Vagina (tissue), 2 donors: ENCODE measurements at regions not wholly inside any gene's neighbourhood (a gene's known extent, or its start where the extent isn't known, plus 50 kb on each side); places are given as distances from the start of the nearest gene placed in this dataset.
A peak's percentile ranks its signal among the peaks of the same experiment; 100 is the strongest.

Source experiments
- DNase-seq, 2 donors: peaks; one replicate each; pipeline ENCODE4 v3.0.0-alpha.2; 2017; ENCODE audit errors: extremely low spot score in 2 of 2
- H3K27ac ChIP-seq: fragments of 200-600 bp; sonication (generic); one replicate; pipeline ENCODE4 v1.5.1; 2019
- H3K27me3 ChIP-seq: fragments of 200-600 bp; sonication (generic); one replicate; pipeline ENCODE4 v1.5.1; 2019
- H3K36me3 ChIP-seq, 2 donors: fragments of 200-600 bp; sonication (generic); one replicate each; pipeline ENCODE4 v1.5.1; 2017 to 2019
- H3K4me1 ChIP-seq: fragments of 200-600 bp; sonication (generic); one replicate; pipeline ENCODE4 v1.5.1; 2019
- H3K4me3 ChIP-seq, 2 donors: fragments of 200-600 bp; sonication (generic); 1 replicate in 1 of 2; 2 replicates in 1 of 2; pipeline ENCODE4 v1.5.1; 2016 to 2019
- H3K9me3 ChIP-seq: fragments of 200-600 bp; sonication (generic); one replicate; pipeline ENCODE4 v1.5.1; 2019
- CTCF ChIP-seq, 3 experiments: fragments of 450-650 bp in 2 of 3; fragments of 200-600 bp in 1 of 3; sonication (generic) in 1 of 3; IDR thresholded peaks; one replicate each; pipeline ENCODE4 v1.5.1; 2017 to 2019; ENCODE audit warnings: antibody characterized with exemption in 3 of 3, mild to moderate bottlenecking in 2 of 3, moderate library complexity in 2 of 3
- POLR2A ChIP-seq, 2 donors: fragments of 450-650 bp; IDR thresholded peaks; one replicate each; pipeline ENCODE4 v1.6.1; 2017; ENCODE audit warnings: antibody characterized with exemption in 2 of 2, mild to moderate bottlenecking in 2 of 2, moderate library complexity in 2 of 2
- POLR2AphosphoS5 ChIP-seq, 2 donors: sonication (generic); formaldehyde crosslinking; IDR thresholded peaks; one replicate each; pipeline ENCODE4 v1.9.0; 2017; ENCODE audit warnings: antibody characterized with exemption in 2 of 2, mild to moderate bottlenecking in 2 of 2, low read depth in 1 of 2; ENCODE audit not compliant: insufficient read depth in 1 of 2
- intact Hi-C: fragments of 100-400 bp; cut with DNase I; formaldehyde crosslinking; loops from one replicate; pipeline ENCODE4 v1.15.1; 2023

GRCh38 chr1:229093609-229094336 is 177.1 kb upstream of the RAB4A start:
- intact Hi-C loops: no loop called here
- TF ChIP-seq CTCF (IDR thresholded peaks at IDR 0.05) (no peak), POLR2AphosphoS5 (IDR thresholded peaks at IDR 0.05; ENCODE audit: insufficient read depth in 1 of 2, low read depth in 1 of 2) (peak in 1 of 2 donors; percentile 78)
- Histone ChIP-seq H3K9me3 (no peaks in the 10 kb centered on the region), H3K36me3 (no peaks in the 10 kb centered on the region), H3K4me1 (peaks cover 22% of the 10 kb centered on the region), H3K4me3 (no peak overlapping the region), H3K27me3 (no peaks in the 10 kb centered on the region), H3K27ac (peak overlapping the region; percentile 4)
- DNase-seq: no peak

- H3K27ac ChIP-seq: peak overlapping the region; percentile 33
- no peaks in the 10 kb centered on the region for H3K36me3 ChIP-seq
- no peak for DNase-seq
Measured at GRCh38 chr1:229094476-229095311, 176.2 kb upstream of the RAB4A start.

GRCh38 chr1:229095325-229095724 is 175.6 kb upstream of the RAB4A start:
- Histone ChIP-seq H3K27me3 (no peaks in the 10 kb centered on the region), H3K36me3 (no peaks in the 10 kb centered on the region), H3K4me1 (peaks cover 22% of the 10 kb centered on the region), H3K4me3 (no peak overlapping the region), H3K27ac (peak overlapping the region; percentile 33), H3K9me3 (no peaks in the 10 kb centered on the region)
- no peak for DNase-seq
- intact Hi-C loops: no loop called here
- TF ChIP-seq CTCF (IDR thresholded peaks at IDR 0.05) (no peak), POLR2A (IDR thresholded peaks at IDR 0.05) (no peak), POLR2AphosphoS5 (IDR thresholded peaks at IDR 0.05; ENCODE audit: insufficient read depth in 1 of 2, low read depth in 1 of 2) (no peak)

More at GRCh38 chr1:229094476-229095311, 176.2 kb upstream of the RAB4A start:
- H3K4me1 ChIP-seq: peaks cover 22% of the 10 kb centered on the region
- intact Hi-C loops: no loop called here
- no peaks in the 10 kb centered on the region for H3K9me3 ChIP-seq
- no peaks in the 10 kb centered on the region for H3K27me3 ChIP-seq
- TF ChIP-seq POLR2AphosphoS5 (IDR thresholded peaks at IDR 0.05; ENCODE audit: insufficient read depth in 1 of 2, low read depth in 1 of 2) (peak in 1 of 2 donors; percentile 16), POLR2A (IDR thresholded peaks at IDR 0.05) (no peak)
- H3K4me3 ChIP-seq: no peak overlapping the region

GRCh38 chr1:229097356-229097755 is 173.6 kb upstream of the RAB4A start:
- Histone ChIP-seq H3K27ac (no peak overlapping the region), H3K9me3 (no peaks in the 10 kb centered on the region), H3K36me3 (no peaks in the 10 kb centered on the region), H3K4me3 (no peak overlapping the region), H3K27me3 (no peaks in the 10 kb centered on the region), H3K4me1 (peaks cover 36% of the 10 kb centered on the region)
- TF ChIP-seq POLR2A (IDR thresholded peaks at IDR 0.05) (no peak), POLR2AphosphoS5 (IDR thresholded peaks at IDR 0.05; ENCODE audit: insufficient read depth in 1 of 2, low read depth in 1 of 2) (no peak), CTCF (IDR thresholded peaks at IDR 0.05) (no peak)
- intact Hi-C loops: no loop called here
- DNase-seq: no peak

GRCh38 chr1:229098361-229098760 is 172.6 kb upstream of the RAB4A start:
- TF ChIP-seq POLR2AphosphoS5 (IDR thresholded peaks at IDR 0.05; ENCODE audit: insufficient read depth in 1 of 2, low read depth in 1 of 2) (no peak), POLR2A (IDR thresholded peaks at IDR 0.05) (no peak), CTCF (IDR thresholded peaks at IDR 0.05) (no peak)
- Histone ChIP-seq H3K27me3 (no peaks in the 10 kb centered on the region), H3K36me3 (no peaks in the 10 kb centered on the region), H3K4me1 (peaks cover 42% of the 10 kb centered on the region), H3K4me3 (no peak overlapping the region), H3K9me3 (no peaks in the 10 kb centered on the region), H3K27ac (no peak overlapping the region)
- intact Hi-C loops: no loop called here
- no peak for DNase-seq
